H9 (cell line): ENCODE measurements at regions not wholly inside any gene's neighbourhood (a gene's known extent, or its start where the extent isn't known, plus 50 kb on each side); places are given as distances from the start of the nearest gene placed in this dataset.

ENCODE experiments used
- DNase-seq: peaks from one replicate; pipeline ENCODE4 v3.0.0-alpha.2; 2017
- H2AFZ ChIP-seq: one replicate; pipeline ENCODE4 v1.6.1; 2013; ENCODE audit warnings: mild to moderate bottlenecking, low read length, control low read depth, moderate library complexity
- H2AK5ac ChIP-seq: 2 replicates; pipeline ENCODE4 v1.6.1; 2013; ENCODE audit warnings: low read length, control low read depth, mixed read lengths; ENCODE audit not compliant: insufficient read length
- H2BK120ac ChIP-seq: one replicate; pipeline ENCODE4 v1.6.1; 2013; ENCODE audit warnings: low read depth, mild to moderate bottlenecking, low read length, control low read depth, inconsistent platforms; ENCODE audit not compliant: poor library complexity, severe bottlenecking
- H2BK12ac ChIP-seq: 2 replicates; pipeline ENCODE4 v1.6.1; 2013; ENCODE audit warnings: low read length, control low read depth, mixed read lengths, low read depth; ENCODE audit not compliant: insufficient read length
- H2BK15ac ChIP-seq: 2 replicates; pipeline ENCODE4 v1.6.1; 2013; ENCODE audit warnings: low read depth, low read length, control low read depth
- H2BK20ac ChIP-seq: one replicate; pipeline ENCODE4 v1.6.1; 2013; ENCODE audit warnings: low read depth, mild to moderate bottlenecking, low read length, control low read depth, inconsistent platforms; ENCODE audit not compliant: poor library complexity, severe bottlenecking
- H2BK5ac ChIP-seq: 2 replicates; pipeline ENCODE4 v1.6.1; 2013; ENCODE audit warnings: low read length, control low read depth, mixed read lengths; ENCODE audit not compliant: insufficient read length
- H3K14ac ChIP-seq: 2 replicates; pipeline ENCODE4 v1.6.1; 2013; ENCODE audit warnings: low read length, control low read depth; ENCODE audit not compliant: insufficient read depth
- H3K18ac ChIP-seq: 2 replicates; pipeline ENCODE4 v1.6.1; 2013; ENCODE audit warnings: low read depth, mild to moderate bottlenecking, mixed read lengths, low read length, control low read depth; ENCODE audit not compliant: insufficient read length
- H3K23ac ChIP-seq: 2 replicates; pipeline ENCODE4 v1.6.1; 2013; ENCODE audit warnings: low read length, control low read depth, mixed read lengths, low read depth; ENCODE audit not compliant: insufficient read length
- H3K23me2 ChIP-seq: 2 replicates; pipeline ENCODE4 v1.6.1; 2013; ENCODE audit warnings: low read depth, mild to moderate bottlenecking, mixed read lengths, low read length, control low read depth; ENCODE audit not compliant: insufficient read length, poor library complexity, severe bottlenecking
- H3K27ac ChIP-seq: 2 replicates; pipeline ENCODE4 v1.5.1; 2013; ENCODE audit warnings: low read length, control low read depth, mixed read lengths, low read depth; ENCODE audit not compliant: insufficient read length
- H3K27me3 ChIP-seq: 2 replicates; pipeline ENCODE4 v1.6.1; 2013; ENCODE audit warnings: low read length, control low read depth, inconsistent platforms; ENCODE audit not compliant: insufficient read depth
- H3K4ac ChIP-seq: 2 replicates; pipeline ENCODE4 v1.6.1; 2013; ENCODE audit warnings: low read depth, mild to moderate bottlenecking, control low read depth, inconsistent platforms, low read length, moderate library complexity
- H3K4me1 ChIP-seq: 2 replicates; pipeline ENCODE4 v1.6.1; 2013; ENCODE audit warnings: low read length, control low read depth, inconsistent platforms; ENCODE audit not compliant: insufficient read depth
- H3K4me2 ChIP-seq: 2 replicates; pipeline ENCODE4 v1.6.1; 2013; ENCODE audit warnings: low read length, control low read depth, mixed read lengths; ENCODE audit not compliant: insufficient read length, insufficient read depth
- H3K56ac ChIP-seq: 2 replicates; pipeline ENCODE4 v1.6.1; 2013; ENCODE audit warnings: low read depth, mild to moderate bottlenecking, mixed read lengths, low read length, control low read depth; ENCODE audit not compliant: insufficient read length
- H3K79me1 ChIP-seq: 2 replicates; pipeline ENCODE4 v1.6.1; 2013; ENCODE audit warnings: low read depth, mild to moderate bottlenecking, moderate library complexity, low read length, control low read depth, inconsistent platforms; ENCODE audit not compliant: insufficient read depth, poor library complexity, severe bottlenecking
- H3K79me2 ChIP-seq: 2 replicates; pipeline ENCODE4 v1.6.1; 2013; ENCODE audit warnings: low read length, control low read depth, inconsistent platforms; ENCODE audit not compliant: insufficient read depth
- H3K9ac ChIP-seq: 2 replicates; pipeline ENCODE4 v1.6.1; 2013; ENCODE audit warnings: low read length, control low read depth, mixed read lengths; ENCODE audit not compliant: insufficient read length; ENCODE audit errors: extremely low read depth
- H3K9me3 ChIP-seq: one replicate; pipeline ENCODE4 v1.6.1; 2013; ENCODE audit warnings: low read depth, low read length, inconsistent platforms; ENCODE audit not compliant: control insufficient read depth
- H3T11ph ChIP-seq: one replicate; pipeline ENCODE4 v1.6.1; 2013; ENCODE audit warnings: mild to moderate bottlenecking, low read length, control low read depth, inconsistent platforms
- H4K20me1 ChIP-seq: one replicate; pipeline ENCODE4 v1.6.1; 2013; ENCODE audit not compliant: control insufficient read depth, insufficient read length, insufficient read depth
- H4K5ac ChIP-seq: 2 replicates; pipeline ENCODE4 v1.6.1; 2013; ENCODE audit warnings: low read depth, mild to moderate bottlenecking, mixed read lengths, low read length, control low read depth; ENCODE audit not compliant: insufficient read length
- H4K8ac ChIP-seq: replicated peaks from 2 replicates; pipeline ENCODE4 v1.6.1; 2013; ENCODE audit warnings: low read length, control low read depth, mixed read lengths, low read depth; ENCODE audit not compliant: insufficient read length
- H4K91ac ChIP-seq: 2 replicates; pipeline ENCODE4 v1.6.1; 2013; ENCODE audit warnings: low read depth, mild to moderate bottlenecking, moderate library complexity, mixed read lengths, low read length, control low read depth; ENCODE audit not compliant: insufficient read length
- H3K27ac Mint-ChIP-seq, 3 experiments: 2 replicates in 2 of 3; 3 replicates in 1 of 3; pipeline ENCODE4 v1.8.0; 2020 to 2021; ENCODE audit warnings: mixed read lengths in 3 of 3, mild to moderate bottlenecking in 1 of 3, moderate library complexity in 1 of 3
- H3K27me3 Mint-ChIP-seq: 2 replicates; pipeline ENCODE4 v1.8.0; 2021; ENCODE audit warnings: low read depth, mild to moderate bottlenecking, moderate library complexity, mixed read lengths
- H3K36me3 Mint-ChIP-seq, 3 experiments: 2 replicates in 2 of 3; 3 replicates in 1 of 3; pipeline ENCODE4 v1.8.0; 2020 to 2021; ENCODE audit warnings: low read depth in 3 of 3, mixed read lengths in 3 of 3; ENCODE audit not compliant: insufficient read depth in 1 of 3
- H3K4me1 Mint-ChIP-seq, 2 experiments: 2 replicates each; pipeline ENCODE4 v1.8.0; 2020; ENCODE audit warnings: mixed read lengths in 2 of 2
- H3K4me3 Mint-ChIP-seq, 2 experiments: 2 replicates in 1 of 2; 3 replicates in 1 of 2; pipeline ENCODE4 v1.8.0; 2020 to 2021; ENCODE audit warnings: mild to moderate bottlenecking in 2 of 2, mixed read lengths in 2 of 2, moderate library complexity in 1 of 2
- H3K9me3 Mint-ChIP-seq, 2 experiments: 2 replicates in 1 of 2; 3 replicates in 1 of 2; pipeline ENCODE4 v1.8.0; 2020; ENCODE audit warnings: mild to moderate bottlenecking in 2 of 2, mixed read lengths in 2 of 2, moderate library complexity in 1 of 2
- WGBS: extraction: QIAGEN DNeasy Blood & Tissue Kit; methylation state at CpG from one replicate; pipeline ENCODE4 v1.1.7; 2013; ENCODE audit warnings: missing lambda C conversion rate, low lambda C conversion rate, mixed read lengths; ENCODE audit not compliant: insufficient read length; ENCODE audit errors: extremely low coverage; 5-methylcytosine and 5-hydroxymethylcytosine counted together
- TF ChIP-seq, protein P1 (sequence below): fragments of 200-600 bp; sonication (generic); conservative IDR thresholded peaks from 3 replicates; pipeline ENCODE4 v1.8.0; 2021; ENCODE audit warnings: antibody characterized with exemption, mild to moderate bottlenecking

DNA sequence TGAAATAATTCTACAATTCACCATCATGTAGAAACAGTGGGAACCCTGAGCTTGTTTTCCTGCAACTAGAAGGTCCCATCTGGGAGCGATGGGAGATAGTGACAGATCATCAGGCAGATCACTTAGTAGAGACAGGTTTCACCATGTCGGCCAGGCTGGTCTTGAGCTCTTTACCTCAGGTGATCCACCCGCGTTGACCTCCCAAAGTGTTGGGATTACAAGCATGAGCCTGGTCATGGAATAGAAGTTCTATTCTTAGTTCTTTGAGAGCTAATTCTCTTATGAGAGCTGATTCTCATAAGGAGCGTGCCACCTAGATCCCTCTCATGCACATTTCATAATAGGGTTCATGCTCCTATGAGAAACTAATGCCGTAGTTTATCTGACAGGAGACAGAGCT is 778.0 kb upstream of the AUTS2 start:
- Histone ChIP-seq H3K79me2 (no peaks in the 10 kb centered on the region), H3K9me3 (no peaks in the 10 kb centered on the region)
- H3K27ac Mint-ChIP-seq: no peak overlapping the region

More for the DNA sequence above, 778.0 kb upstream of the AUTS2 start:
- Histone ChIP-seq H2BK12ac (no peak overlapping the region), H3K4me1 (no peaks in the 10 kb centered on the region), H2BK120ac (no peak overlapping the region), H2BK15ac (no peak overlapping the region), H3K23me2 (no peaks in the 10 kb centered on the region), H4K8ac (no peak overlapping the region), H4K20me1 (no peaks in the 10 kb centered on the region), H3K4me2 (no peak overlapping the region), H3K14ac (no peak overlapping the region), H3K27me3 (no peaks in the 10 kb centered on the region; the same call in 1 of the 2 replicates), H4K91ac (no peak overlapping the region), H2BK20ac (no peak overlapping the region), H3K27ac (no peak overlapping the region), H3K56ac (no peak overlapping the region), H3K23ac (no peak overlapping the region), H4K5ac (no peak overlapping the region), H2AFZ (no peak overlapping the region), H3K4ac (no peak overlapping the region), H3K9ac (no peak overlapping the region), H2BK5ac (no peak overlapping the region), H2AK5ac (no peak overlapping the region), H3K79me1 (no peaks in the 10 kb centered on the region), H3K18ac (no peak overlapping the region), H3T11ph (no peak overlapping the region)
- Mint-ChIP-seq H3K36me3 (peaks cover 2 to 10% (median 3%) of the 10 kb centered on the region in 3 experiments; a peak in 3 of 7 replicates), H3K4me3 (no peak overlapping the region), H3K9me3 (peaks cover 5 to 12% of the 10 kb centered on the region in 2 experiments), H3K27me3 (peaks cover 14% of the 10 kb centered on the region; the same call in 1 of the 2 replicates), H3K4me1 (no peaks in the 10 kb centered on the region)
- DNase-seq: no peak
- WGBS: no CpG with 5 or more reads among the region's 6 CpGs
- TF ChIP-seq, protein P1, sequence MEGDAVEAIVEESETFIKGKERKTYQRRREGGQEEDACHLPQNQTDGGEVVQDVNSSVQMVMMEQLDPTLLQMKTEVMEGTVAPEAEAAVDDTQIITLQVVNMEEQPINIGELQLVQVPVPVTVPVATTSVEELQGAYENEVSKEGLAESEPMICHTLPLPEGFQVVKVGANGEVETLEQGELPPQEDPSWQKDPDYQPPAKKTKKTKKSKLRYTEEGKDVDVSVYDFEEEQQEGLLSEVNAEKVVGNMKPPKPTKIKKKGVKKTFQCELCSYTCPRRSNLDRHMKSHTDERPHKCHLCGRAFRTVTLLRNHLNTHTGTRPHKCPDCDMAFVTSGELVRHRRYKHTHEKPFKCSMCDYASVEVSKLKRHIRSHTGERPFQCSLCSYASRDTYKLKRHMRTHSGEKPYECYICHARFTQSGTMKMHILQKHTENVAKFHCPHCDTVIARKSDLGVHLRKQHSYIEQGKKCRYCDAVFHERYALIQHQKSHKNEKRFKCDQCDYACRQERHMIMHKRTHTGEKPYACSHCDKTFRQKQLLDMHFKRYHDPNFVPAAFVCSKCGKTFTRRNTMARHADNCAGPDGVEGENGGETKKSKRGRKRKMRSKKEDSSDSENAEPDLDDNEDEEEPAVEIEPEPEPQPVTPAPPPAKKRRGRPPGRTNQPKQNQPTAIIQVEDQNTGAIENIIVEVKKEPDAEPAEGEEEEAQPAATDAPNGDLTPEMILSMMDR: no peak
